HCT116 (cell line): ENCODE measurements at regions not wholly inside any gene's neighbourhood (a gene's known extent, or its start where the extent isn't known, plus 50 kb on each side); places are given as distances from the start of the nearest gene placed in this dataset.

Experiments used
- CEBPB ChIP-seq: IDR thresholded peaks from 2 replicates; pipeline ENCODE4 v1.6.1; 2012; ENCODE audit warnings: low read depth
- EZH2 ChIP-seq: fragments of 200-600 bp; sonication (generic); IDR thresholded peaks from 2 replicates; pipeline ENCODE4 v1.6.1; 2017; ENCODE audit warnings: antibody characterized with exemption, mixed run types
- POLR2A ChIP-seq: IDR thresholded peaks from 2 replicates; pipeline ENCODE4 v1.7.0; 2011; ENCODE audit warnings: borderline replicate concordance; ENCODE audit not compliant: insufficient read depth, insufficient read length; ENCODE audit errors: extremely low read depth
- POLR2AphosphoS5 ChIP-seq: IDR thresholded peaks from 2 replicates; pipeline ENCODE4 v1.6.1; 2011; ENCODE audit warnings: mild to moderate bottlenecking, low read depth, low read length, moderate library complexity
- SRF ChIP-seq: IDR thresholded peaks from 2 replicates; pipeline ENCODE4 v1.6.1; 2012; ENCODE audit warnings: low read depth
- YY1 ChIP-seq: IDR thresholded peaks from 2 replicates; pipeline ENCODE4 v1.6.1; 2011; ENCODE audit warnings: low read length, low read depth, moderate library complexity, mild to moderate bottlenecking; ENCODE audit not compliant: insufficient replicate concordance; ENCODE audit errors: extremely low read depth
- TF ChIP-seq, protein P1 (sequence below): IDR thresholded peaks from 2 replicates; pipeline ENCODE4 v1.6.1; 2012
- TF ChIP-seq, protein P2 (sequence below), 3 experiments: fragments of 200-600 bp in 1 of 3; sonication (generic) in 1 of 3; IDR thresholded peaks in 2 of 3; conservative IDR thresholded peaks in 1 of 3; 2 replicates each; pipeline ENCODE4 v1.5.1; 2012 to 2017; ENCODE audit warnings: low read depth in 2 of 3, low read length in 2 of 3, antibody characterized with exemption in 1 of 3, borderline replicate concordance in 1 of 3, control low read depth in 1 of 3, mild to moderate bottlenecking in 1 of 3, mixed read lengths in 1 of 3, mixed run types in 1 of 3, moderate library complexity in 1 of 3; ENCODE audit not compliant: insufficient read depth in 1 of 3

DNA sequence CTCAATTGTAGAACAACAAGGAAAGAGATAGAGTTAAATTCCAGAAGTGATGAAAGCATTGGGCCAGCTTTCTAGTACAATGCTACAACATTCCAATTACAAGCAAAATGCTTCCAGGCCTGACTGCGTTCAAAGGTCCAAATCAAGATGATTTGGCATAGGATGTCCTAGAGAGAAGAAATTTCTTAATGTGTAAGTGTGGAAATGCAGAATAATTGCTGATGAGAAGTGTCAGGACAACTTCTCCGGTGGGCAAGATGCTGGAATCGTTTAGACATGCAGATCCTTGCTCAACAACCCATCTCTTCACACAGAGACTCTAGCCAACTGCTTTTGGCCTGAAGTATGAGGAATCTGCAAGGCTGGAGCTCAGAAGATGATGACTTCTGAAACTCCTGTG, 71.1 kb upstream of the PDZRN3 start:
- TF ChIP-seq, protein P1, sequence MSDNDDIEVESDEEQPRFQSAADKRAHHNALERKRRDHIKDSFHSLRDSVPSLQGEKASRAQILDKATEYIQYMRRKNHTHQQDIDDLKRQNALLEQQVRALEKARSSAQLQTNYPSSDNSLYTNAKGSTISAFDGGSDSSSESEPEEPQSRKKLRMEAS, result no peak
- TF ChIP-seq, protein P2, sequence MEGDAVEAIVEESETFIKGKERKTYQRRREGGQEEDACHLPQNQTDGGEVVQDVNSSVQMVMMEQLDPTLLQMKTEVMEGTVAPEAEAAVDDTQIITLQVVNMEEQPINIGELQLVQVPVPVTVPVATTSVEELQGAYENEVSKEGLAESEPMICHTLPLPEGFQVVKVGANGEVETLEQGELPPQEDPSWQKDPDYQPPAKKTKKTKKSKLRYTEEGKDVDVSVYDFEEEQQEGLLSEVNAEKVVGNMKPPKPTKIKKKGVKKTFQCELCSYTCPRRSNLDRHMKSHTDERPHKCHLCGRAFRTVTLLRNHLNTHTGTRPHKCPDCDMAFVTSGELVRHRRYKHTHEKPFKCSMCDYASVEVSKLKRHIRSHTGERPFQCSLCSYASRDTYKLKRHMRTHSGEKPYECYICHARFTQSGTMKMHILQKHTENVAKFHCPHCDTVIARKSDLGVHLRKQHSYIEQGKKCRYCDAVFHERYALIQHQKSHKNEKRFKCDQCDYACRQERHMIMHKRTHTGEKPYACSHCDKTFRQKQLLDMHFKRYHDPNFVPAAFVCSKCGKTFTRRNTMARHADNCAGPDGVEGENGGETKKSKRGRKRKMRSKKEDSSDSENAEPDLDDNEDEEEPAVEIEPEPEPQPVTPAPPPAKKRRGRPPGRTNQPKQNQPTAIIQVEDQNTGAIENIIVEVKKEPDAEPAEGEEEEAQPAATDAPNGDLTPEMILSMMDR (IDR thresholded peaks at IDR 0.05 in 2 of 3, conservative IDR thresholded peaks at IDR 0.05 in 1 of 3; ENCODE audit: borderline replicate concordance in 1 of 3, insufficient read depth in 1 of 3, low read depth in 2 of 3, low read length in 2 of 3), result no peak
- TF ChIP-seq SRF, result no peak
- TF ChIP-seq EZH2, result no peak
- TF ChIP-seq POLR2AphosphoS5, result no peak
- TF ChIP-seq POLR2A, result no peak
- no peak for TF ChIP-seq CEBPB
- TF ChIP-seq YY1, result no peak
